HL-60 (cell line): ENCODE measurements at regions not wholly inside any gene's neighbourhood (a gene's known extent, or its start where the extent isn't known, plus 50 kb on each side); places are given as distances from the start of the nearest gene placed in this dataset.

Experiments
- GABPA ChIP-seq: IDR thresholded peaks from 2 replicates; pipeline ENCODE4 v1.6.1; 2012; ENCODE audit warnings: low read depth
- POLR2AphosphoS5 ChIP-seq: IDR thresholded peaks from 2 replicates; pipeline ENCODE4 v1.6.1; 2012; ENCODE audit warnings: low read depth
- SPI1 ChIP-seq: IDR thresholded peaks from 2 replicates; pipeline ENCODE4 v1.6.1; 2012; ENCODE audit warnings: low read depth, mild to moderate bottlenecking, borderline replicate concordance
- TF ChIP-seq, protein P1 (sequence below): IDR thresholded peaks from one replicate; pipeline ENCODE4 v1.5.1; 2011; ENCODE audit warnings: low read length, control low read depth, inconsistent platforms; ENCODE audit not compliant: insufficient read depth
- TF ChIP-seq, protein P2 (sequence below): IDR thresholded peaks from 2 replicates; pipeline ENCODE4 v1.6.1; 2012; ENCODE audit warnings: low read depth; ENCODE audit not compliant: insufficient replicate concordance

DNA sequence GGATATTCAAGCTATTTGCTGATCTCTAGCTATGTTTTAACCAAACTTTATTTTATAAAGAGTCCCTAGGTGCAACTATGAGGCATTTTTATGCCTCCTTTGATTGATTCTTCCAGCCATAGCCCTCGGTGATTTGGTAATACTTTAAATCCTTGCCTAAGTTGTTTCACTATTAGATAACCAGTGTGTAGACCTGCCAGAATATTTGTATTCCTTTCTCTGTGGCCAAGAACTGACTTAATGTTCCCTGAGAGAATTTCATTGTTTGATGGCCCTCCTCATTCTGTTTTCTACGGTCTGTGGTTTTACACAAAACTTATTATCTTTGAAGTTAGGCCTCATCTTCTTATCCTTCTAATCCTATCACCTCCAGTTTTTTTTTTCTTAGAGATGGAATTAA lies 109.7 kb upstream of the MDGA2 start:
- TF ChIP-seq, protein P1, sequence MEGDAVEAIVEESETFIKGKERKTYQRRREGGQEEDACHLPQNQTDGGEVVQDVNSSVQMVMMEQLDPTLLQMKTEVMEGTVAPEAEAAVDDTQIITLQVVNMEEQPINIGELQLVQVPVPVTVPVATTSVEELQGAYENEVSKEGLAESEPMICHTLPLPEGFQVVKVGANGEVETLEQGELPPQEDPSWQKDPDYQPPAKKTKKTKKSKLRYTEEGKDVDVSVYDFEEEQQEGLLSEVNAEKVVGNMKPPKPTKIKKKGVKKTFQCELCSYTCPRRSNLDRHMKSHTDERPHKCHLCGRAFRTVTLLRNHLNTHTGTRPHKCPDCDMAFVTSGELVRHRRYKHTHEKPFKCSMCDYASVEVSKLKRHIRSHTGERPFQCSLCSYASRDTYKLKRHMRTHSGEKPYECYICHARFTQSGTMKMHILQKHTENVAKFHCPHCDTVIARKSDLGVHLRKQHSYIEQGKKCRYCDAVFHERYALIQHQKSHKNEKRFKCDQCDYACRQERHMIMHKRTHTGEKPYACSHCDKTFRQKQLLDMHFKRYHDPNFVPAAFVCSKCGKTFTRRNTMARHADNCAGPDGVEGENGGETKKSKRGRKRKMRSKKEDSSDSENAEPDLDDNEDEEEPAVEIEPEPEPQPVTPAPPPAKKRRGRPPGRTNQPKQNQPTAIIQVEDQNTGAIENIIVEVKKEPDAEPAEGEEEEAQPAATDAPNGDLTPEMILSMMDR, result no peak
- TF ChIP-seq, protein P2, sequence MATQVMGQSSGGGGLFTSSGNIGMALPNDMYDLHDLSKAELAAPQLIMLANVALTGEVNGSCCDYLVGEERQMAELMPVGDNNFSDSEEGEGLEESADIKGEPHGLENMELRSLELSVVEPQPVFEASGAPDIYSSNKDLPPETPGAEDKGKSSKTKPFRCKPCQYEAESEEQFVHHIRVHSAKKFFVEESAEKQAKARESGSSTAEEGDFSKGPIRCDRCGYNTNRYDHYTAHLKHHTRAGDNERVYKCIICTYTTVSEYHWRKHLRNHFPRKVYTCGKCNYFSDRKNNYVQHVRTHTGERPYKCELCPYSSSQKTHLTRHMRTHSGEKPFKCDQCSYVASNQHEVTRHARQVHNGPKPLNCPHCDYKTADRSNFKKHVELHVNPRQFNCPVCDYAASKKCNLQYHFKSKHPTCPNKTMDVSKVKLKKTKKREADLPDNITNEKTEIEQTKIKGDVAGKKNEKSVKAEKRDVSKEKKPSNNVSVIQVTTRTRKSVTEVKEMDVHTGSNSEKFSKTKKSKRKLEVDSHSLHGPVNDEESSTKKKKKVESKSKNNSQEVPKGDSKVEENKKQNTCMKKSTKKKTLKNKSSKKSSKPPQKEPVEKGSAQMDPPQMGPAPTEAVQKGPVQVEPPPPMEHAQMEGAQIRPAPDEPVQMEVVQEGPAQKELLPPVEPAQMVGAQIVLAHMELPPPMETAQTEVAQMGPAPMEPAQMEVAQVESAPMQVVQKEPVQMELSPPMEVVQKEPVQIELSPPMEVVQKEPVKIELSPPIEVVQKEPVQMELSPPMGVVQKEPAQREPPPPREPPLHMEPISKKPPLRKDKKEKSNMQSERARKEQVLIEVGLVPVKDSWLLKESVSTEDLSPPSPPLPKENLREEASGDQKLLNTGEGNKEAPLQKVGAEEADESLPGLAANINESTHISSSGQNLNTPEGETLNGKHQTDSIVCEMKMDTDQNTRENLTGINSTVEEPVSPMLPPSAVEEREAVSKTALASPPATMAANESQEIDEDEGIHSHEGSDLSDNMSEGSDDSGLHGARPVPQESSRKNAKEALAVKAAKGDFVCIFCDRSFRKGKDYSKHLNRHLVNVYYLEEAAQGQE, result no peak
- TF ChIP-seq GABPA (no peak), POLR2AphosphoS5 (no peak), SPI1 (no peak)
